SK-N-MC (cell line): ENCODE measurements at regions not wholly inside any gene's neighbourhood (a gene's known extent, or its start where the extent isn't known, plus 50 kb on each side); places are given as distances from the start of the nearest gene placed in this dataset.

ENCODE experiments used
- EZH2 ChIP-seq: fragments of 200-600 bp; sonication (generic); IDR thresholded peaks from one replicate; pipeline ENCODE4 v1.6.1; 2017; ENCODE audit warnings: antibody characterized with exemption
- FOXP2 ChIP-seq: optimal IDR thresholded peaks from 2 replicates; pipeline ENCODE3; 2011; ENCODE audit warnings: mild to moderate bottlenecking, moderate library complexity; ENCODE audit not compliant: insufficient read depth; ENCODE audit errors: extremely low read length, control extremely low read depth
- POLR2AphosphoS5 ChIP-seq: IDR thresholded peaks from 2 replicates; pipeline ENCODE4 v1.6.1; 2012; ENCODE audit warnings: mild to moderate bottlenecking, low read depth, low read length, borderline replicate concordance

DNA sequence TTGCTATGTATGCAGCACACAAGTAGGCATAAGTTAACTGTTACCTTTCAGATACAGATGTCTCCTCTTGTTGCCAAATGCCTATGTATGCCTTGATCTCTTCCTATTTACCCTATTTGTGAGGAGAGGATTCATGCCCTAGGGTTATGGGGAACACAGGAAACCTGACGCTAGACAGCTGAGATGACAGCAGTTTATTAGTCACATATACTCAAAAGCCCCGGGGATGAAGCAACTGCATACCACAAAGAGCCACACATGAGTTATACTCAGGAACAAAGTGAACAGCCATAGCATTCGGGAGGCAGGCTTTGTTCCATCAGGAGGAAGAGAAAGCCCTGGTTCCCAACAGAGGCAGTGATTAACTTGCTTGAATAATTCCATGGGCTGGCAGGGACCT is 1011.7 kb upstream of the PCDH7 start:
- no peak for TF ChIP-seq EZH2
- no peak for TF ChIP-seq POLR2AphosphoS5
- TF ChIP-seq FOXP2, result peak; percentile 51
